GM21381 (cell line): ENCODE measurements at regions not wholly inside any gene's neighbourhood (a gene's known extent, or its start where the extent isn't known, plus 50 kb on each side); places are given as distances from the start of the nearest gene placed in this dataset.
"Not testable (repeated sequence)": the region's sequence is repeated elsewhere in the genome, so short reads cannot be mapped to it uniquely, and the experiment has no call there.

Source experiments
- ATAC-seq: cut with Tn5 transposase; IDR thresholded peaks from one replicate; pipeline ENCODE4 v1.9.1; 2021; ENCODE audit warnings: mild to moderate bottlenecking, moderate library complexity; ENCODE audit not compliant: unreplicated experiment

GRCh38 chr15:53133255-53133850, 343.2 kb upstream of the ONECUT1 start:
- ATAC-seq = no peak

DNA sequence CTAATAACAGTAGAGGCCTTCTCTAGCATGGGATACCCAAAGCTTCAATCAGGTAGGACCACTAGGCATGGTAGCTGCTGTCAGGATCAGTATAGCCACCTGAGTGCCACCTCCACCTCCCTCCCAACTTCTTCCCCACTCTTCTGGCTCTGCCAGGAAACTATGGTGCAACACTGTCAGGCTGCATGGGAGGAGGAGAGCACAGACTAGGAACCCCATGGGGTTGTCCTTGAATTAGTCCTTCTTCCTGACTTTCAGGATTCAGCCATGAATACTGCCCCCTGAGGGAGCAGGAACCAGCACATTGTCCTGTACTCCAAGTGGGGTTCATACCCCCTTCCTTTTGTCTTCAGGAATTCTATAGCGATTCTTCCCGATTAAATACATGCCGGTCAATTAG, 340.8 kb upstream of the ONECUT1 start:
- ATAC-seq = no peak

DNA sequence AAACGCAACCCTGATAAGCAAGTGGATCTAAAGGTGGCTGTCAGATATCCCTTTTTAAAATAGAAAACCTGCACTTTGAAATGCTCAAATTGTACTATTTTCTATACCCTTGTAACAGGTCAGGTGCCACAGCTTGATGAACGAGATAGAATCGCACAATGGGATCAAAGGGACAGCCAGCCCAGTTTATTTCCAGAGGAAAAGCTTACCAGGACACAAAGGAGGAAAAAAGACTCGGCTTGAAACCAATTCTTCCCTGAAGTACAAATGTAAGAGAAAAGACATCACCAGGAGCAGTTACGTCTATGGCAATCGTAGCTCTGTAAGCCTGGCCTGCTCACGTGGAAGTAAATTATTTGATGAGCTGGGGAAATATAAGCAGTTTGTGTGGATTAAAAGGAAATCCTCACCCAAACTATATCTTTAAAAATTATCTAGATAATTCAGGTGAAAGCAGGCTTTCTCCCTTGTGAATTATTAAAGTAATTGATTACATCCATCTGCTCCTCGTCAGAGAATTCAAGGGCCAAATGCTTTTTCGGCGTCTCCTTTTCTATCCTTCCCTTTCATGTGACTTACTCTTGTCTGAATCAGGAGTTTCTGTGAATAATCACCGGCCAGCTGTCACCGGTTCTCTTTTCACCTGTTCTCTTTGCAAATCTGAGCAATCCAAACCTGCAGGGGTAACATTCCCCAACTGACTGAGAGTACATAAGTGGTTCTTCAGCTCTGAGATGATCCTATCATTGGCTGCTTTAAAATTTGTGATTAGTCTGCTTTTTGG, 339.2 kb upstream of the ONECUT1 start:
- no peak for ATAC-seq

GRCh38 chr15:53128652-53129051, 338.5 kb upstream of the ONECUT1 start:
- no peak for ATAC-seq

GRCh38 chr15:53126144-53126543, 336.0 kb upstream of the ONECUT1 start:
- no peak for ATAC-seq

DNA sequence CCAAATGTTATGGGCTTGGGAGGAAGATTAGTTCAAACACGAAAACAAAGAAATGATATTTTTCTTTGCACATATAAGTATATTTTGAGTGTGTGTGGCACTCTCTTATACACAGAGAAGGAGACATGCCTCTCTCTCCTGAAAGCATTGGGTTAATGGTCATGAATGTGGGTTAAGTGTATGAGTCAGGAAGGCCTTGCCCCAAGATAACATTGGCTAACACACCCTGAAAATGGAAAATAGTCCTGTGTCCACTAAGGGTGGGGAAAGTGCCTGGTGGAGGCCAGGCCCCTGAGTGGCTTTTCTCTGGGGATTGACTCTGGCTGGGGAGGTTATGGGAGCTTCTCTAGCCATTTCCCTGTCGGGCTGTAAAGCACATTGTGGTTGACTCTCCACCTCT, 332.7 kb upstream of the ONECUT1 start:
- ATAC-seq = no peak

GRCh38 chr15:53116915-53117314, 326.8 kb upstream of the ONECUT1 start:
- ATAC-seq = not testable (repeated sequence)

DNA sequence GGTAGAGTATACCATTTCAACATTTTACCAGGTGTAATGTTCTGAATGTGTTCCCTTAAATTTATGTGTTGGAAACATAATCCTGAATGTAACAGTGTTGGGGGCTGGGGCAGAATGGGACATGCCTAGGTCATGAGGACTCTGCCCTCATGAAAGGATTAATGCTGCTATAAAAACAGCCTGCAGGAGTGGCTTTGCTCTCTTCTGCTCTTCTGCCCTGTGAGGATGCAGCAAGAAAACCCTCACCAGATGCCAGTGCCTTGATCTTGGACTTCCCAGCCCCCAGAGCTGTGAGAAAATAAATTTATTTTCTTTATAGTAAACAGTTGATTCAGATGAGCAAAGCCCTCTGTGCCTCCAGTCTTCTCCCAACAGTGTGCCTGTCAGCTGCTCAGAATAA, 326.0 kb upstream of the ONECUT1 start:
- no peak for ATAC-seq

DNA sequence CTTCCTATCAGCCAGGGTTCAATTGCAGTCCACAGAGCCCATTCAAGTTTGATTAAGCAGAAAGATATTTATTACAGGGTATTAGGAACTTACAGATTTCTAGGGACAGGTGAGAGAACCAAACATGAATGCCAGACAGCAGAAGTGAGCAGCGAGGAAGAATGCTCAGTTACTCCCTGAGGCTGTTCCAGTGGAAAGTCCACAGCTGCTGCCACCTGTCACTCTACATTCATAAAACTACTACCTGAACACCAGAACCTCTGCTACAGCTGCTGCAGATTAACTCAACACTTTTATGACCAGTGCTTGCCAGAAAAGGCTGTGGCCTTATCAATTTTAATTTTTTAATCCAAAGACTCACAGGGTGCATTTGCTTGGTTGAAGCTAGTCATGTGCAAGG, 325.4 kb upstream of the ONECUT1 start:
- no peak for ATAC-seq

DNA sequence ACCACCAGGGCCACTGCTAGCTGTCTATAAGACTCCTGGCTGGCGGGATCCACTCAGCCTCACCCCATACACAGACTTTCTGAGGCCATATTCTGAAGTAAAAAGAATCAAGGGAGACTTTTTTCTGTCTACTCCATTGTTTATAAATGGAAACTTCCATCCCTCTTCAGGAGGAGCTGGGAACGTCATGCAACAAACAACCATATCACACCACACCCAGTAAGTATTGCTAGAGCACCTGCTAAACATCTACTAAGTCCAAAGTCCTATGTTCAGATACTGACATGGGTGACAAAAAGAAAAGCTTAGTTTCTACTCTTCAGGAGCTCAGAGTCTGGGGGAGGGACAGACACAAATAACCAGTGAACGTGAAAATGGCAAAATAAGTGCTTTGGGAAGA, 324.8 kb upstream of the ONECUT1 start:
- ATAC-seq = no peak

- ATAC-seq = no peak
Observed at GRCh38 chr15:53110999-53111398, 320.9 kb upstream of the ONECUT1 start.

DNA sequence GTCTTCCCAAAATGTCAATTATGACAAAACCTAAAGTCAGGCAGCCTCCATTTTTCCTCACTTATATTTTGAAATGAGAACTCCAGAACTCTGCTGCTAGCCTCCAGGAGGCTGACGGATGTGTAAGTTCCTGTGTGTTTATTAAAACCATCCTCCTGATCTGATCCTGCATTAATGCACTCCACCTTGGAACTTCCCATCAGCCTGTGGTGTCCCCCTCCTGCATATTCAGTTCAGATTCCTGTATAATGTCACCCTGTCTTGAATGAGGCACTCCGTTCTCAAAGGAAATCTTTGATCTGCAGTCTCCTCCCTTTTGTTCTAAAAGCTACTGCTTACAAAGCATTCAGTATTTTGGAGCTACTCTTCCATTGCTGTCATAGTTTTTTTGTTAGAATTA, 318.2 kb upstream of the ONECUT1 start:
- ATAC-seq = no peak

DNA sequence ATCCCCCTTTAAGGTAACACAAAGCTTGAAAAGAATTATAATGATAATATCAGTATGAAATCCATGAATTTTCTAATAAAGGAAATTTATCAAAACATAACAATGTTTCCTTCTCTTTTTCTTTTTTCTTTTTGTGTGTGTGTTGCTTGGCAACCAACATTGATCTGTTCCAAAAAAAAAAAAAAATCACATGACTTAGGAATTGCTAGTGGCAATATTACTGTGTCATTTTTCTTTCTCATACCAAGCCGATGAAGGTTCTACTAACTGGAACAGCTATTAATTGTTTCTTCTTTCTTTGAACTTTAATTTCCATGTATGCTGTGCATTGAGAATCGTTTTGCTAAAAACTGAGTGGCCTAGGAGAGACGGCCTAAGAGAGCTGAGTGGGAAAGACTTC, 317.7 kb upstream of the ONECUT1 start:
- ATAC-seq = no peak

DNA sequence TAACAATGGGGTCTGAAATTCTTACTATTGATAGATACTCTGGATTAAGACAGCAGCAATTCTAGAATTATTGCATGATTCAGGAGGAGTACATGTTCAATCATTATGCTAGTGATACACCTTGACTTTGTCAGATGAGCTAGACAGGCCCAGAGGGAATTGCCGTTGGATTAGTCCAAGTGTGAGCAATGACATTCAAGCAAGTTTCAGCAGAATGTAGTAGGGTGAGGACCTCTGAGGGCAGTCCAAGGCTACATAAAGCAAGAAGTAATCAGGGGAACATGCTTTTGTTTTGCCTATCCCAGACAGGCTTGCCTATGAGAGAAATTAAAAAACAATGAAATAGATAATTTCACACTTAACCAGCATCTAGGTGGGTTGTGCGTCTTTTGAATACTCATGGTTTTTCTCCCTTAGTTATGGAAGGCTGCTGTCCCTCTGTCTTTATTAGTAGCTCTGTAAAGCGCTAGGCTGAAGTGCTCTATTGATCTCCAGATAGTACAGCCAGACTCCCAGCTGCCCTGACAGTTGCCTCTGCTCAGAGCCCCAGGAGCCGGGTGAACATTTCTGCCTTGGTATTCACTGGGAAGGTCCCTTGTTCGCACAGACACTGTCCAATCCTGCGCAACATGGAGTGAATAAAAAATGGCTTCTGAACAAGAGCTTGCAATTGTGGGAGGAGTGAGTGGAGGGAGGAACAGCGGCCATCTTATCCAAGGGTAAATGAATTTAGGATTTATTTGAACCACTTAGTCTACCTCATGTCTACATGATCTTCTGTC, 316.6 kb upstream of the ONECUT1 start:
- ATAC-seq = no peak

DNA sequence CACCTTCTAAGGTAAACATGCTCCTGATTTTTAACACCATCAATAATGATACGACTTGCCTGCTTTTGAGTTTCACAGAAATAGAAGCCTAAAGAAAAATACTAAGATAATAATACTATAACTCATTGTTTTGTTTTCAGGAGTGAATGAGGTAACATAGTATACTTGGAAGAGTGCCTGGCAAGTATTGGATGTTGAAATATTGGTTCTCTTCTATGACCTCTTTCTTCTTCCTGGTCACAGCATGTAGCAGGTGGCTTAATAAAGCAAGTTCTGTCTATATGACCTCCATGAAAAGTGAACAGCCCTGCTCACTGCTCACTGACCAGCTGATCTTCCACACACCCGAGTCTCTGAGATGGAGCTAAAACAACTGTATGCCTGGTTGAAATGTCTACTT, 312.3 kb upstream of the ONECUT1 start:
- ATAC-seq = no peak

GRCh38 chr15:53080484-53080883, 290.3 kb upstream of the ONECUT1 start:
- no peak for ATAC-seq

GRCh38 chr15:53074221-53074620, 284.1 kb upstream of the ONECUT1 start:
- no peak for ATAC-seq

GRCh38 chr15:53072077-53072476, 281.9 kb upstream of the ONECUT1 start:
- no peak for ATAC-seq

- no peak for ATAC-seq
Observed at GRCh38 chr15:53068636-53069035, 278.5 kb upstream of the ONECUT1 start.

GRCh38 chr15:53059273-53060043, 269.3 kb upstream of the ONECUT1 start:
- no peak for ATAC-seq

DNA sequence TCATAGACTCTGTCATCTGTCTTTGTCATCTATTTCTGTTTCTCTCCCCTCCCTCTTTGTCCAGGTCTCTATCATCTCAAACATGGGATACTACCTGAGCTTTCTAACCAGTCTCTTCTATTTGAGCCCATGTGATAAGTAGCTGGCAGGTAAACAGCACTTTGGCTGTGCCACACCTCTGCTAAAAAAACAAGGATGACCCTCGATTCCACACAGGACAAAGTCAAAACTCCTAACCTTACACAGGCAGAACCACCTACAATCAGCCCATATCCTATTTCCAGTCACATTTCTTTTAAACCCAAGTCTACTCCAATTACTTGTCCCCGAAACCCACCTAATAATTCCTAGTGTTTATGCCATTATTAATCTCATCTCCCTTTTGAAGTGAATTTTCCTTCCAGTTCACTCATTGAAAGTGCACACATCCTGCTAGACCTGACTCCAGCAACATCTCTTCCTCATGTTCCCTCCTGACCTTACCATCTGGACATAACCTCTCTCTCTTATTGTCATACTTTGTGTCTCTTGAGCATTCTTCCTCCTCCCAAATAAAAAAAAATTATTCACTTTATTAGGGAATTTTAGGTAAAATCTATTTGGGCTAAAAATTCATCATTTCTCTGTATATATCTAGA, 256.1 kb upstream of the ONECUT1 start:
- no peak for ATAC-seq
